Fibroblast of peridontal ligament (primary cell): ENCODE measurements at regions not wholly inside any gene's neighbourhood (a gene's known extent, or its start where the extent isn't known, plus 50 kb on each side); places are given as distances from the start of the nearest gene placed in this dataset.
"Not testable (repeated sequence)": the region's sequence is repeated elsewhere in the genome, so short reads cannot be mapped to it uniquely, and the experiment has no call there.

Experiments
- DNase-seq: peaks from one replicate; pipeline ENCODE4 v3.0.0-alpha.2; 2010; ENCODE audit errors: extremely low read depth

GRCh38 chr5:135179308-135179980, 145.4 kb upstream of the PITX1 start:
- no peak for DNase-seq

GRCh38 chr5:135178476-135179155, 144.6 kb upstream of the PITX1 start:
- no peak for DNase-seq

GRCh38 chr5:135177591-135177990, 143.6 kb upstream of the PITX1 start:
- no peak for DNase-seq

- DNase-seq = no peak
Measured at GRCh38 chr5:135176991-135177390, 143.0 kb upstream of the PITX1 start.

GRCh38 chr5:135174315-135175096, 140.5 kb upstream of the PITX1 start:
- no peak for DNase-seq

- DNase-seq = no peak
Measured at GRCh38 chr5:135173662-135174290, 139.7 kb upstream of the PITX1 start.

- no peak for DNase-seq
Measured at GRCh38 chr5:135172718-135173117, 138.7 kb upstream of the PITX1 start.

GRCh38 chr5:135171336-135171735, 137.3 kb upstream of the PITX1 start:
- no peak for DNase-seq

- DNase-seq = no peak
Measured at GRCh38 chr5:135170500-135170899, 136.5 kb upstream of the PITX1 start.

- no peak for DNase-seq
Measured at GRCh38 chr5:135169753-135170152, 135.7 kb upstream of the PITX1 start.

GRCh38 chr5:135167634-135168033, 133.6 kb upstream of the PITX1 start:
- no peak for DNase-seq

- DNase-seq = not testable (repeated sequence)
Measured at GRCh38 chr5:135164873-135165614, 131.0 kb upstream of the PITX1 start.

- no peak for DNase-seq
Measured at GRCh38 chr5:135163964-135164363, 129.9 kb upstream of the PITX1 start.

GRCh38 chr5:135163391-135163790, 129.4 kb upstream of the PITX1 start:
- DNase-seq = no peak

GRCh38 chr5:135162661-135163265, 128.7 kb upstream of the PITX1 start:
- no peak for DNase-seq

GRCh38 chr5:135161221-135161620, 127.2 kb upstream of the PITX1 start:
- no peak for DNase-seq

GRCh38 chr5:135160036-135160675, 126.1 kb upstream of the PITX1 start:
- DNase-seq = no peak

GRCh38 chr5:135159626-135160025, 125.6 kb upstream of the PITX1 start:
- DNase-seq = no peak

- no peak for DNase-seq
Measured at GRCh38 chr5:135158982-135159381, 125.0 kb upstream of the PITX1 start.

- no peak for DNase-seq
Measured at GRCh38 chr5:135158314-135158697, 124.3 kb upstream of the PITX1 start.
